Upper lobe of left lung (tissue), 6 donors: ENCODE measurements at regions not wholly inside any gene's neighbourhood (a gene's known extent, or its start where the extent isn't known, plus 50 kb on each side); places are given as distances from the start of the nearest gene placed in this dataset.

Experiments used
- ATAC-seq, 2 donors: fragments of 200-7000 bp; cut with Tn5 transposase; one replicate each; pipeline ENCODE4 v1.9.1; 2022; ENCODE audit warnings: mild to moderate bottlenecking in 2 of 2, moderate library complexity in 2 of 2; ENCODE audit not compliant: low FRiP score in 2 of 2
- DNase-seq, 2 donors: peaks; one replicate each; pipeline ENCODE4 v3.0.0-alpha.2; 2019 to 2020
- H3K27ac ChIP-seq, 4 donors: fragments of 200-600 bp; sonication (generic); one replicate each; pipeline ENCODE4 v1.5.1; 2016 to 2019
- H3K27me3 ChIP-seq, 4 donors: fragments of 200-600 bp; sonication (generic); one replicate each; pipeline ENCODE4 v1.5.1; 2017 to 2019
- H3K36me3 ChIP-seq, 4 donors: fragments of 200-600 bp; sonication (generic); one replicate each; pipeline ENCODE4 v1.5.1; 2016 to 2019
- H3K4me1 ChIP-seq, 4 donors: fragments of 200-600 bp; sonication (generic); one replicate each; pipeline ENCODE4 v1.5.1; 2018 to 2019
- H3K4me3 ChIP-seq, 4 donors: fragments of 200-600 bp; sonication (generic); one replicate each; pipeline ENCODE4 v1.5.1; 2017 to 2019; ENCODE audit warnings: mild to moderate bottlenecking in 2 of 4, moderate library complexity in 1 of 4
- H3K9me3 ChIP-seq, 4 donors: fragments of 200-600 bp; sonication (generic); one replicate each; pipeline ENCODE4 v1.5.1; 2018 to 2019
- EP300 ChIP-seq, 4 donors: sonication (generic); formaldehyde crosslinking; IDR thresholded peaks; one replicate each; pipeline ENCODE4 v1.5.1; 2017; ENCODE audit warnings: antibody characterized with exemption in 4 of 4, control low read depth in 2 of 4
- POLR2A ChIP-seq, 4 donors: fragments of 450-650 bp; IDR thresholded peaks; one replicate each; pipeline ENCODE4 v1.5.1; 2016 to 2017; ENCODE audit warnings: antibody characterized with exemption in 4 of 4, mild to moderate bottlenecking in 2 of 4
- POLR2AphosphoS5 ChIP-seq, 2 donors: sonication (generic); formaldehyde crosslinking; IDR thresholded peaks; one replicate each; pipeline ENCODE4 v1.5.1; 2017; ENCODE audit warnings: antibody characterized with exemption in 2 of 2
- WGBS, 2 donors: methylation state at CpG; one replicate each; pipeline ENCODE4 v1.1.5; 2017 to 2018; 5-methylcytosine and 5-hydroxymethylcytosine counted together
- TF ChIP-seq, protein P1 (sequence below), 6 experiments: fragments of 450-650 bp in 4 of 6; fragments of 200-600 bp in 2 of 6; sonication (generic) in 2 of 6; IDR thresholded peaks; one replicate each; pipeline ENCODE4 v1.5.1; 2016 to 2019; ENCODE audit warnings: antibody characterized with exemption in 6 of 6
- donor health status: DM: no; HTN: no; CAD: no; lungs with moderate emphysema.
- donor health status: DM: no; HTN: yes; CAD: no; lungs with severe emphysema.

DNA sequence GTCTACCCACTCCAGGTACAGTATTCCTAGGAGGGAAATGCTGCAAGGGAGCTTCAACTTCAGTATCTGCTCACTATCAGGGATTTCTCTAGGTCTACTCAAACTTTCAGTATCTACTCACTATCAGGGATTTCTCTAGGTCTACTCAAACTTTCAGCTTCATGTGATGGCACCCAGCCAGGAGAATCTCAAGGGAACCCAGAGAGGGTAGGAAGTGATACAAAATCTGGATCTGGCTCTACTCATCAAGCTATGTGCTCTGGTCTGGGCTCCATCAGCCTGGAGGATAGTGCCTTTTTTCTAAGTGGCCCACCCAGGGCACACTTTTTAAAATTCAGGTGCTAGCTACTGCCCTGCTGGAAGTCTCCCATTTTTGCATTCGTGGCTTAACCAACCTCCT, 52.3 kb upstream of the FNDC3A start:
- no peak for TF ChIP-seq POLR2AphosphoS5 (IDR thresholded peaks at IDR 0.05)
- TF ChIP-seq POLR2A (IDR thresholded peaks at IDR 0.05), result no peak
- TF ChIP-seq, protein P1, sequence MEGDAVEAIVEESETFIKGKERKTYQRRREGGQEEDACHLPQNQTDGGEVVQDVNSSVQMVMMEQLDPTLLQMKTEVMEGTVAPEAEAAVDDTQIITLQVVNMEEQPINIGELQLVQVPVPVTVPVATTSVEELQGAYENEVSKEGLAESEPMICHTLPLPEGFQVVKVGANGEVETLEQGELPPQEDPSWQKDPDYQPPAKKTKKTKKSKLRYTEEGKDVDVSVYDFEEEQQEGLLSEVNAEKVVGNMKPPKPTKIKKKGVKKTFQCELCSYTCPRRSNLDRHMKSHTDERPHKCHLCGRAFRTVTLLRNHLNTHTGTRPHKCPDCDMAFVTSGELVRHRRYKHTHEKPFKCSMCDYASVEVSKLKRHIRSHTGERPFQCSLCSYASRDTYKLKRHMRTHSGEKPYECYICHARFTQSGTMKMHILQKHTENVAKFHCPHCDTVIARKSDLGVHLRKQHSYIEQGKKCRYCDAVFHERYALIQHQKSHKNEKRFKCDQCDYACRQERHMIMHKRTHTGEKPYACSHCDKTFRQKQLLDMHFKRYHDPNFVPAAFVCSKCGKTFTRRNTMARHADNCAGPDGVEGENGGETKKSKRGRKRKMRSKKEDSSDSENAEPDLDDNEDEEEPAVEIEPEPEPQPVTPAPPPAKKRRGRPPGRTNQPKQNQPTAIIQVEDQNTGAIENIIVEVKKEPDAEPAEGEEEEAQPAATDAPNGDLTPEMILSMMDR (IDR thresholded peaks at IDR 0.05), result no peak
- no peak for TF ChIP-seq EP300 (IDR thresholded peaks at IDR 0.05)

DNA sequence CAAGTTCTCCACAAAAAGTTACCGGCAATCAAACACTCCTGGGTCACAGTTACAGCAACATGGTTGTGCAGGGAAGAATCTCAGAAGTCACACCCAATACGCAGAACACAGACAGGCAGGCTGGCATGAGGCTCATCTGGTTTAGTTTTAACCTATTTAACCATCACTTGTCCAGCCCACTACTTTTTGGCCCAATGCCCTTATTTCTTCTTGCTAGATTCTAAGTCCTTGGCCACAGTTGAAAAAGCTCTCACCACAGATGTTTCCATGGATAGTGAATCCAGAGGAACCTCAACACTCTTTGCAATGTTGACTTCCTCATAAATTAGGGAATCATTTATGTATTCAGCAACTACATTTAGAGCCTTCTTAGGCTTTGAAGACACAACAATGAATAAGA, 50.7 kb upstream of the FNDC3A start:
- 94 to 97% methylated on average over 2 of the region's 2 CpGs for WGBS, 2 donors
- no peaks in the 10 kb centered on the region for H3K27me3 ChIP-seq
- no peak overlapping the region for H3K27ac ChIP-seq
- TF ChIP-seq, protein P1 (IDR thresholded peaks at IDR 0.05), result no peak
- TF ChIP-seq EP300 (IDR thresholded peaks at IDR 0.05) (no peak), POLR2AphosphoS5 (IDR thresholded peaks at IDR 0.05) (no peak), POLR2A (IDR thresholded peaks at IDR 0.05) (no peak)
- no peaks in the 10 kb centered on the region for H3K9me3 ChIP-seq
- no peaks in the 10 kb centered on the region for H3K4me1 ChIP-seq
- DNase-seq, result no peak
- no peak for ATAC-seq
- no peak overlapping the region for H3K4me3 ChIP-seq
- no peaks in the 10 kb centered on the region for H3K36me3 ChIP-seq

More for the DNA sequence above, 52.3 kb upstream of the FNDC3A start:
- DNase-seq, result no peak
- no peak for ATAC-seq
- no peak overlapping the region for H3K27ac ChIP-seq
- H3K36me3 ChIP-seq, result no peaks in the 10 kb centered on the region
- no peaks in the 10 kb centered on the region for H3K27me3 ChIP-seq
- H3K4me1 ChIP-seq, result no peaks in the 10 kb centered on the region
- WGBS, 2 donors, result 87 to 100% methylated on average over 1 of the region's 1 CpG
- no peak overlapping the region for H3K4me3 ChIP-seq
- H3K9me3 ChIP-seq, result no peaks in the 10 kb centered on the region
